ENCODE measurements at regions not wholly inside any gene's neighbourhood (a gene's known extent, or its start where the extent isn't known, plus 50 kb on each side); places are given as distances from the start of the nearest gene placed in this dataset.

GRCh38 chr6:91802431-91802830 is 1215.6 kb upstream of the MAP3K7 start:
- no peak for ATAC-seq
- Histone ChIP-seq H3K4me2 (no peak overlapping the region), H3K27ac (no peak overlapping the region), H3K4me3 (no peak overlapping the region), H3K9me3 (no peaks in the 10 kb centered on the region), H3K4me1 (no peaks in the 10 kb centered on the region)
- ChIA-PET CTCF (no interaction called here), POLR2A (no interaction called here)
- WGBS (ENCODE audit: missing lambda C conversion rate): 27% methylated on average over 1 of the region's 1 CpG
- no peak for FAIRE-seq
- DNase-seq (ENCODE audit: low read depth in 1 of 2, low spot score in 1 of 2): no peak
- TF ChIP-seq EP300 (IDR thresholded peaks at IDR 0.05): no peak
- TF ChIP-seq MAFK (IDR thresholded peaks at IDR 0.05; ENCODE audit: partially characterized antibody): no peak
- no peak for TF ChIP-seq POLR2A (IDR thresholded peaks at IDR 0.05; ENCODE audit: low read length)

- POLR2A ChIA-PET: no interaction called here
- ATAC-seq: no peak
- DNase-seq (ENCODE audit: low read depth in 1 of 2, low spot score in 1 of 2): no peak
- whole genome bisulfite sequencing (ENCODE audit: missing lambda C conversion rate): 3% methylated on average over 1 of the region's 1 CpG
- no peak overlapping the region for H3K4me3 ChIP-seq
- CTCF ChIA-PET: no interaction called here
- TF ChIP-seq RARB (CRISPR knock-in tag; IDR thresholded peaks at IDR 0.05) (no peak), RCOR1 (IDR thresholded peaks at IDR 0.05; ENCODE audit: low read depth, low read length) (no peak), MYC (IDR thresholded peaks at IDR 0.05; ENCODE audit: borderline replicate concordance, low read length) (no peak), HEYL (CRISPR knock-in tag; IDR thresholded peaks at IDR 0.05) (no peak)
- no peaks in the 10 kb centered on the region for H3K4me1 ChIP-seq
- no peak for FAIRE-seq
- no peak overlapping the region for H3K27ac ChIP-seq
- H3K9me3 ChIP-seq: no peaks in the 10 kb centered on the region
- H3K4me2 ChIP-seq: no peak overlapping the region
Measured at GRCh38 chr6:91796603-91797002, 1209.7 kb upstream of the MAP3K7 start.

- Histone ChIP-seq H3K4me3 (no peak overlapping the region), H3K27ac (no peak overlapping the region), H3K4me1 (no peaks in the 10 kb centered on the region), H3K4me2 (no peak overlapping the region), H3K9me3 (no peaks in the 10 kb centered on the region)
- DNase-seq (ENCODE audit: low read depth in 1 of 2, low spot score in 1 of 2) (no peak), ATAC-seq (no peak), FAIRE-seq (no peak)
- POLR2A ChIA-PET: no interaction called here
- CTCF ChIA-PET: no interaction called here
- no peak for TF ChIP-seq KDM1A (IDR thresholded peaks at IDR 0.05; ENCODE audit: low read depth)
- no peak for TF ChIP-seq RARB (CRISPR knock-in tag; IDR thresholded peaks at IDR 0.05)
- no peak for TF ChIP-seq PHF8 (IDR thresholded peaks at IDR 0.05; ENCODE audit: borderline replicate concordance, low read depth)
- no peak for TF ChIP-seq EP300 (IDR thresholded peaks at IDR 0.05)
- TF ChIP-seq BCL3 (IDR thresholded peaks at IDR 0.05): no peak
- no peak for TF ChIP-seq RCOR1 (IDR thresholded peaks at IDR 0.05; ENCODE audit: low read depth, low read length)
- no peak for TF ChIP-seq POLR2A (IDR thresholded peaks at IDR 0.05; ENCODE audit: low read length)
- no peak for TF ChIP-seq TP53 (CRISPR knock-in tag; IDR thresholded peaks at IDR 0.05)
- WGBS (ENCODE audit: missing lambda C conversion rate): 9% methylated on average over 2 of the region's 2 CpGs
Measured at GRCh38 chr6:91788501-91788900, 1201.6 kb upstream of the MAP3K7 start.

DNA sequence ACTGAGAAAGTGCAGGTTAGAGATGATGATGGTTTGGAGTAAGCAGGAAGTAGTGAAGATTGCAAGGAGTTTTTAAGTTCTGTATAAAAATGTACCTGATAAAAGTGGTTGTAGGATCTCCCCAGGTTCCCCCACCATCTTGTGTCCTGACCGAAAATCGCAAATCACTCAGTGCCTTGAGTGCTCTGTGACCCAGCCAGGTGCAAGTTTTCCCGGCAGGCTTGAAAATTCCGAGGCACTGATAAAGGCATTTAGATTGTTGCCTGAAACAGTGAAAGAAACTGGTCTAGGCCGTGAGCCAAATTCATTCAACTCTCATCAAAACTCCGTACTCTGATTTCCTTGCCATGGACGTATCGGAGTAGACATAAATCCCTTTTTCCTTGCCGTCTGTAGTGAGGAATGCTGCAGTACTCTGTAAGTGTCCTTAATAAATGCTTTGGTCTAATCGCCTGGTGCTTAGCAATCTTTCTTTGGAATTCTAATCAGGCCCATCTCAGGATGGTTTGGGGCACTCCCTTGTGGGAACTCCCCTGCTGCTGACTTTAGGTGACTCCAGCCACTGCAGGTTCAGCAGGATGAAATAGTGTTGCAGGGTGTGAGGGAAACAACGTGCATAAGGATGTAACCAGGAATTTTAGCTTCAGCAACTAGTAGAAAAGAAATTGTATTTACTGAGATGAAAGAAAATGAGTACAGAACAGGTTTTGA is 1199.8 kb upstream of the MAP3K7 start:
- ChIA-PET POLR2A (no interaction called here), CTCF (no interaction called here)
- ATAC-seq: no peak
- no peak overlapping the region for H3K27ac ChIP-seq
- no peak overlapping the region for H3K4me3 ChIP-seq
- 29% methylated on average over 11 of the region's 11 CpGs for WGBS (ENCODE audit: missing lambda C conversion rate)
- no peak for DNase-seq (ENCODE audit: low read depth in 1 of 2, low spot score in 1 of 2)
- FAIRE-seq: no peak
- H3K9me3 ChIP-seq: no peaks in the 10 kb centered on the region
- H3K4me2 ChIP-seq: no peak overlapping the region
- H3K4me1 ChIP-seq: no peaks in the 10 kb centered on the region
- TF ChIP-seq, protein P1, sequence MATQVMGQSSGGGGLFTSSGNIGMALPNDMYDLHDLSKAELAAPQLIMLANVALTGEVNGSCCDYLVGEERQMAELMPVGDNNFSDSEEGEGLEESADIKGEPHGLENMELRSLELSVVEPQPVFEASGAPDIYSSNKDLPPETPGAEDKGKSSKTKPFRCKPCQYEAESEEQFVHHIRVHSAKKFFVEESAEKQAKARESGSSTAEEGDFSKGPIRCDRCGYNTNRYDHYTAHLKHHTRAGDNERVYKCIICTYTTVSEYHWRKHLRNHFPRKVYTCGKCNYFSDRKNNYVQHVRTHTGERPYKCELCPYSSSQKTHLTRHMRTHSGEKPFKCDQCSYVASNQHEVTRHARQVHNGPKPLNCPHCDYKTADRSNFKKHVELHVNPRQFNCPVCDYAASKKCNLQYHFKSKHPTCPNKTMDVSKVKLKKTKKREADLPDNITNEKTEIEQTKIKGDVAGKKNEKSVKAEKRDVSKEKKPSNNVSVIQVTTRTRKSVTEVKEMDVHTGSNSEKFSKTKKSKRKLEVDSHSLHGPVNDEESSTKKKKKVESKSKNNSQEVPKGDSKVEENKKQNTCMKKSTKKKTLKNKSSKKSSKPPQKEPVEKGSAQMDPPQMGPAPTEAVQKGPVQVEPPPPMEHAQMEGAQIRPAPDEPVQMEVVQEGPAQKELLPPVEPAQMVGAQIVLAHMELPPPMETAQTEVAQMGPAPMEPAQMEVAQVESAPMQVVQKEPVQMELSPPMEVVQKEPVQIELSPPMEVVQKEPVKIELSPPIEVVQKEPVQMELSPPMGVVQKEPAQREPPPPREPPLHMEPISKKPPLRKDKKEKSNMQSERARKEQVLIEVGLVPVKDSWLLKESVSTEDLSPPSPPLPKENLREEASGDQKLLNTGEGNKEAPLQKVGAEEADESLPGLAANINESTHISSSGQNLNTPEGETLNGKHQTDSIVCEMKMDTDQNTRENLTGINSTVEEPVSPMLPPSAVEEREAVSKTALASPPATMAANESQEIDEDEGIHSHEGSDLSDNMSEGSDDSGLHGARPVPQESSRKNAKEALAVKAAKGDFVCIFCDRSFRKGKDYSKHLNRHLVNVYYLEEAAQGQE (IDR thresholded peaks at IDR 0.05): no peak
- TF ChIP-seq RAD21 (conservative IDR thresholded peaks at IDR 0.05 in 1 of 2, IDR thresholded peaks at IDR 0.05 in 1 of 2) (no peak), NPAS2 (CRISPR knock-in tag; IDR thresholded peaks at IDR 0.05; ENCODE audit: borderline replicate concordance) (no peak), HEYL (CRISPR knock-in tag; IDR thresholded peaks at IDR 0.05) (no peak), ZC3H11A (IDR thresholded peaks at IDR 0.05) (no peak), ESRRA (IDR thresholded peaks at IDR 0.05; ENCODE audit: borderline replicate concordance, low read length) (no peak), EHMT2 (IDR thresholded peaks at IDR 0.05; ENCODE audit: low read depth) (no peak), BCL3 (IDR thresholded peaks at IDR 0.05) (no peak), FOSB (CRISPR knock-in tag; IDR thresholded peaks at IDR 0.05) (no peak), SMC3 (IDR thresholded peaks at IDR 0.05) (no peak), EHF (CRISPR knock-in tag; IDR thresholded peaks at IDR 0.05) (no peak), TFCP2L1 (CRISPR knock-in tag; IDR thresholded peaks at IDR 0.05) (no peak), E2F6 (IDR thresholded peaks at IDR 0.05; ENCODE audit: borderline replicate concordance, low read depth) (no peak)
